Skeletal muscle tissue (tissue), 3 donors: ENCODE measurements at regions not wholly inside any gene's neighbourhood (a gene's known extent, or its start where the extent isn't known, plus 50 kb on each side); places are given as distances from the start of the nearest gene placed in this dataset.
A peak's percentile ranks its signal among the peaks of the same experiment; 100 is the strongest.

Experiments
- H3K27ac ChIP-seq: one replicate; pipeline ENCODE4 v1.7.0; 2013; ENCODE audit warnings: mild to moderate bottlenecking, low read depth, low read length, inconsistent platforms
- H3K27me3 ChIP-seq, 3 donors: one replicate each; pipeline ENCODE4 v1.7.0; 2013; ENCODE audit warnings: low read length in 3 of 3; ENCODE audit not compliant: control insufficient read depth in 3 of 3, insufficient read depth in 3 of 3
- H3K36me3 ChIP-seq, 3 donors: one replicate each; pipeline ENCODE4 v1.7.0; 2013; ENCODE audit warnings: low read length in 3 of 3; ENCODE audit not compliant: control insufficient read depth in 3 of 3, insufficient read depth in 3 of 3
- H3K4me1 ChIP-seq, 3 donors: one replicate each; pipeline ENCODE4 v1.7.0; 2013; ENCODE audit warnings: low read length in 3 of 3, mild to moderate bottlenecking in 3 of 3; ENCODE audit not compliant: control insufficient read depth in 3 of 3, insufficient read depth in 3 of 3
- H3K4me3 ChIP-seq, 3 donors: one replicate each; pipeline ENCODE4 v1.7.0; 2013; ENCODE audit warnings: low read length in 3 of 3
- H3K9ac ChIP-seq, 3 donors: one replicate each; pipeline ENCODE4 v1.7.0; 2013; ENCODE audit warnings: low read length in 3 of 3, mild to moderate bottlenecking in 3 of 3, moderate library complexity in 2 of 3, low read depth in 1 of 3
- H3K9me3 ChIP-seq, 3 donors: one replicate each; pipeline ENCODE4 v1.7.0; 2013; ENCODE audit warnings: low read length in 3 of 3; ENCODE audit not compliant: control insufficient read depth in 3 of 3
- donor health status: Osteomylitis.

GRCh38 chr22:27438271-27438980, 363.1 kb downstream of the MN1 start:
- Histone ChIP-seq H3K4me1 (peaks cover 10 to 16% (median 14%) of the 10 kb centered on the region in 3 donors), H3K9ac (peak overlapping the region in 2 of 3 donors; percentile 48 to 62), H3K27me3 (peaks cover 0 to 11% (median 7%) of the 10 kb centered on the region in 3 donors), H3K9me3 (no peaks in the 10 kb centered on the region), H3K36me3 (no peaks in the 10 kb centered on the region), H3K4me3 (peak overlapping the region in 1 of 3 donors; percentile 58), H3K27ac (peak overlapping the region; percentile 36)

- Histone ChIP-seq H3K4me1 (peaks cover 10 to 16% (median 14%) of the 10 kb centered on the region in 3 donors), H3K9ac (no peak overlapping the region), H3K9me3 (no peaks in the 10 kb centered on the region), H3K27ac (no peak overlapping the region), H3K4me3 (no peak overlapping the region), H3K27me3 (peaks cover 0 to 14% (median 12%) of the 10 kb centered on the region in 3 donors), H3K36me3 (no peaks in the 10 kb centered on the region)
These were observed 362.4 kb downstream of the MN1 start for GRCh38 chr22:27439131-27439530.

- no peak overlapping the region for H3K4me3 ChIP-seq
These were observed 361.2 kb downstream of the MN1 start for GRCh38 chr22:27440304-27440865.

GRCh38 chr22:27441706-27442475, 359.7 kb downstream of the MN1 start:
- no peak overlapping the region for H3K9ac ChIP-seq
- peaks cover 4 to 21% (median 20%) of the 10 kb centered on the region in 3 donors for H3K4me1 ChIP-seq
- no peak overlapping the region for H3K4me3 ChIP-seq
- H3K36me3 ChIP-seq = no peaks in the 10 kb centered on the region
- no peak overlapping the region for H3K27ac ChIP-seq
- H3K9me3 ChIP-seq = no peaks in the 10 kb centered on the region
- H3K27me3 ChIP-seq = peaks cover 0 to 21% (median 12%) of the 10 kb centered on the region in 3 donors

More at GRCh38 chr22:27440304-27440865, 361.2 kb downstream of the MN1 start:
- Histone ChIP-seq H3K4me1 (peaks cover 10 to 16% (median 14%) of the 10 kb centered on the region in 3 donors), H3K9me3 (no peaks in the 10 kb centered on the region), H3K27ac (no peak overlapping the region), H3K36me3 (no peaks in the 10 kb centered on the region), H3K27me3 (peaks cover 0 to 14% (median 12%) of the 10 kb centered on the region in 3 donors), H3K9ac (no peak overlapping the region)

- H3K9ac ChIP-seq = no peak overlapping the region
- no peak overlapping the region for H3K27ac ChIP-seq
- peaks cover 4 to 16% (median 14%) of the 10 kb centered on the region in 3 donors for H3K4me1 ChIP-seq
These were observed 358.2 kb downstream of the MN1 start for GRCh38 chr22:27443306-27443705.

GRCh38 chr22:27445881-27446280, 355.7 kb downstream of the MN1 start:
- H3K9ac ChIP-seq = no peak overlapping the region
- H3K27me3 ChIP-seq = peaks cover 0 to 27% (median 14%) of the 10 kb centered on the region in 3 donors
- H3K36me3 ChIP-seq = no peaks in the 10 kb centered on the region
- peaks cover 0 to 8% (median 6%) of the 10 kb centered on the region in 3 donors for H3K4me1 ChIP-seq
- H3K9me3 ChIP-seq = no peaks in the 10 kb centered on the region
- H3K4me3 ChIP-seq = no peak overlapping the region
- H3K27ac ChIP-seq = no peak overlapping the region

More at GRCh38 chr22:27443306-27443705, 358.2 kb downstream of the MN1 start:
- no peak overlapping the region for H3K4me3 ChIP-seq
- H3K9me3 ChIP-seq = no peaks in the 10 kb centered on the region
- H3K36me3 ChIP-seq = no peaks in the 10 kb centered on the region
- peaks cover 0 to 27% (median 17%) of the 10 kb centered on the region in 3 donors for H3K27me3 ChIP-seq

GRCh38 chr22:27447289-27447688, 354.3 kb downstream of the MN1 start:
- H3K4me3 ChIP-seq = no peak overlapping the region
- no peak overlapping the region for H3K9ac ChIP-seq
- no peak overlapping the region for H3K27ac ChIP-seq
- H3K27me3 ChIP-seq = peaks cover 0 to 21% (median 10%) of the 10 kb centered on the region in 3 donors
- H3K9me3 ChIP-seq = no peaks in the 10 kb centered on the region
- H3K4me1 ChIP-seq = peaks cover 0 to 8% (median 6%) of the 10 kb centered on the region in 3 donors
- no peaks in the 10 kb centered on the region for H3K36me3 ChIP-seq

- Histone ChIP-seq H3K27me3 (peaks cover 0 to 15% (median 6%) of the 10 kb centered on the region in 3 donors), H3K9ac (no peak overlapping the region), H3K27ac (no peak overlapping the region), H3K4me1 (peaks cover 0 to 8% (median 6%) of the 10 kb centered on the region in 3 donors), H3K9me3 (no peaks in the 10 kb centered on the region), H3K36me3 (no peaks in the 10 kb centered on the region), H3K4me3 (no peak overlapping the region)
These were observed 351.1 kb downstream of the MN1 start for GRCh38 chr22:27450448-27450847.

- H3K27ac ChIP-seq = no peak overlapping the region
- no peak overlapping the region for H3K4me3 ChIP-seq
- H3K9me3 ChIP-seq = no peaks in the 10 kb centered on the region
- H3K9ac ChIP-seq = no peak overlapping the region
- H3K36me3 ChIP-seq = no peaks in the 10 kb centered on the region
- no peaks in the 10 kb centered on the region for H3K4me1 ChIP-seq
- peaks cover 0 to 6% (median 3%) of the 10 kb centered on the region in 3 donors for H3K27me3 ChIP-seq
These were observed 349.3 kb downstream of the MN1 start for GRCh38 chr22:27452245-27452644.
